ENCODE measurements at regions not wholly inside any gene's neighbourhood (a gene's known extent, or its start where the extent isn't known, plus 50 kb on each side); places are given as distances from the start of the nearest gene placed in this dataset.

DNA sequence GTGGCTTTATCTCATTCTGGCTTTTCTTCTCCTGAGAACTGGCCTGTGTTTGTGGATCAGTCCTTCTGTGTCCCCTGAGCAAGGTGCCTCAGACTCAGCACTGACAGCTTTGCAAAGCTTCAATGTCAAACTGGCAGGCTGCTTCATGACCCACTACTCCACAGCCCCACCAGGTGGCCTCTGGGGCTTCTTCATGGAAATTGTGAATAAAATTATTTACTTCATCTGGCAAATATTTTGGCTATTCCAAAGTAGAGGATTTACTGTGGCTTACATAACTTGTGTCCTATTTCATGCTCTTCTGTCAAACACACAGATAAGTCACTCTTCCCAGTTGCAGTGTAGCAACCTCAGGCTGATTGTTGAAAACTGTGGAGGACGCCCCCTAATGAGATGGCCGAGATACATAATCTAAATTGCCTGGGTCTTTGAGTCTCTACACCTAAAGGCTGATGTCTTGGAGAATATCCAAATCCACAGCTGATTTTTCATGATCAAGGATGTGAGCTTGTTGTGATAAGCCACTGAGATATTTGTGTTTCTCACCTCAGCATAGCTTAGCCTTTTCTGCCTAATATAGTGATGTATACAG lies 721.9 kb upstream of the SLC10A2 start:
- no peak for DNase-seq

DNA sequence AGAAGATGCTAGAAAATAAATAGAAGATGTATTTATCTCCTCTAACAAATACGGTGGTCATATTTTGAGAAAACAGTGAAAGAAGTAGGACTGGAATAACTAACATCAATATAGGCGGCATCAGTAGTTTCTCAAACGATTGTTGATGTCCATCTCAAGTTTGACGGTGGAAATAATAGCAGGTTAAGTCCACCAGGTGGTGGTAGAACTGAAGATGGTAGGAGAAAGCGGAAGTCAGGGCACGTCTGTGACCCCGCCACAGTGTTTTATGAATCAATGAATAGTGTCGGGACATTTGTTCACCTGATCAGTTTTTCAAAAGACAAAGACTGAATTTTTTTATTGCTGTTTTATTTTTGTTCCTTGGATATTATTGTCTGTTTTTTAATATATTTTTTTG lies 706.4 kb upstream of the SLC10A2 start:
- DNase-seq, result peak; percentile 37

DNA sequence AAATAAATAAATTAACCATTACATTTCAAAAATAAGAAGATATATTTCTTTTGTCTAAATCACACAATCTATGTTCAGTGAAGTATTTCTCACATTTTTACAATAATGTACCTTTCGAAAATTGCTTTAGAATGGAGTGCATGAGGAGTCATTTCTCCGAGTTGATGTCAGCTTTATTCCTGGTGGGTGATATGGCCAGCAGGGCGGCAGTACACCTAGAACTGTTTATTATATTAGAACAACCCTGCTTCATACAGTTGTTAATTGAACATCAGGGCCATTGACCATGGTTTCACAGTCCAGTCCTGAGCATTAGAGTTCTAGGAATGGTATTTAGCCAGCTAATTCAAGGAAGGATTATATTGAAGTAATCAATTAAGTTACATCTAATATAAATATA lies 696.3 kb upstream of the SLC10A2 start:
- no peak for DNase-seq

DNA sequence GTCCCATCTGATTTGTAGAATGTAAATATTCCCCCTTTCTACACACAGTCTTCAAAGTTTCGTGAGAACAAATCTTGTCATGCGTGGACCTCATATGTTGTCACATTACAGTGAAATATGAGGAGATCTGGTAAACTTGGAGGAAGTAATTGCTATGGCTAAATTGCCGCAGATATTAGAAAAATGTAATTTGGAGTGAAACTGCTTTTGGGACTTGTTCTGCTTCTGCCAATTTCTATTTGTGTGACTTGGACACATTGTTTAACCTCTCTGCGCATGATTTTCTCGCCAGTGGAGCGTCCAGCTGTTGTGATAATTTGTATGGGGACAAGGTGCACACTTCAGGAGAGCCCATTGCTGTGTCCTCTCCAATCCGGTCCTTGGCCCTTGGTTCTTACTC lies 693.1 kb upstream of the SLC10A2 start:
- no peak for DNase-seq

DNA sequence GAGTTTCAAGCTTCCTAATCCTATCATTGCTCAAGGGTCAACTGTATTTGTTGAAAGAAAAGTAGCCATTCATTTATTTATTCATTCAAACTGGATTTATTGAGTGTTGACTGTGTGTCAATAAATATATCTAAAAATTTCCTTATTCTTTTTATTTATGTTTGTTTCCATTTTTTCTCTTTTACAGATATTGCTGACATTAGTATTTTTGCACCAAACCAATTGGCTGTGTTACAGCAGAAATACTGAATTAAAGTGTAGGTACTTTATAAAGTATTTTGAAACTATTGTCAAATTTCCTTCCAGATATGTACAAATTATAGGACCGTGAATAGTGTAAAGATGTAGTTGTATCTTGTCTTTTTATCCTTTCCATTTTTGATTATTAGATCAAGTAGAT lies 692.0 kb upstream of the SLC10A2 start:
- no peak for DNase-seq

DNA sequence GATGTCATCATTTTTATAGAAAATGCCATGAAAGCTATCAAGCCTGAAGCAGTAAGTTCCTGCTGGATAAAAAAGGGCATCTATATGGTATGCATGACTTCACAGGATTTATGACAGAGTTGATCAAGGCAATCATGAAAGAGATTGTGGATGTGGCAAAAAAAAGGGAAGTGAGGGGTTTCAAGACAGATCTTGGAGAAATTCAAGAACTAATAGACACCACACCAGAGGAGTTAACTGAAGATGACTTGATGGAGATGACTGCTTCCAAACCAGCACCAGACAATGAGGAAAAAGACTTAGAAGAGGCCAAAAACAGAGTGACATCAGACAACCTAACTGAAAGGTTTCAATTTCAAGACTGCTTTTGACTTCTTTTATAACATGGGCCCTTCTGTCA lies 691.1 kb upstream of the SLC10A2 start:
- DNase-seq, result no peak

DNA sequence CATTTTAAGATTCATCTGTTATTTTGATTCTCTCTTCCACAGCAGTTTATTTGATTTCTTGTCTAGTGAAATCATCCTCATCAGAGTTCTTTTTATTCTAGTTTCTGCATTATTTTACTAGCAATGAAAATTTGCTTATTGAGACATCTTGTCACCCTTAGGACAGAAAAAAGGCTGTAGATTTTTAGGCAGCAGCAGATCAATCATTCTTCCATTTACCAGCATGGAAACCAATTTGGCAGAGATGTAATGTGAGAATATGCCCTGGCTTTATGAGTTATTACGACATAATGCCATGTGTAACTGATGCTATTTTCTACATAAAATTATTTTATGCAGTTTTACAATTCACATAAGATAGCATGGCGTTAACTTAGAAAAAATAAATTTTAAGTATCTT lies 688.6 kb upstream of the SLC10A2 start:
- no peak for DNase-seq

DNA sequence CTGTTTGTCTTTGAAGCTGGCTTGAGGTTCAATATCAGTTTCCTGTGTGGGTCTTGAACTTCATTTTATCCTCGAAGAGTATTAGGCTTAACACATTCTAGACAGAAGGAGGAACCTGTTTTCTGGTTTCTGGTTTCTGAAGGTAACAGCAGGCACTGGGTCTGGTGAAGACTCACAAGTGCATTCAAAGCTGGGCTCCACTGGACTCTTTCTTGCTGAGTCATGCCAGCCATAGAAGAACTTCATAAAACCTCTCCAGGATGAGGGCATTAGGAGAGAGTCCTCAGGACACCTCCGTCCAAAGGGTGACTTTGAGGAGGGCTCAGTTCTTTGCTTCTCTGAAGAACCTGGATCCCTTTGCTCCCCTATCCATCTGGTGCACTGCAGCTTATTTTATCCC lies 668.6 kb upstream of the SLC10A2 start:
- DNase-seq, result no peak

DNA sequence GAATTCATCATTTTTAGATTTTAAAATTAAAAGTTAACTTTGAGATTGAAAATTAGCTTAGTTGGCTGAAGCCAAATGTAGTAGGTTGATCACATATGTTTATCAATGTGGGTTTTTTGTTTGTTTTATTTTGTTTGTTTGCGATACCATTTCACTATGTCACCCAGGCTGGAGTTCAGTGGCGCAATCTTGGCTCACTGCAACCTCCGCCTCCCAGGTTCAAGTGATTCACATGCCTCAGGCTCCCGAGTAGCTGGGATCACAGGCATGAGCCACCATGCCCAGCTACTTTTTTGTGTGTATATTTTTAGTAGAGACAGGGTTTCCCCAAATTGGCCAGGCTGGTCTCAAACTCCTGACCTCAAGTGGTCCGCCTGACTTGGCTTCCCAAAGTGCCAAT lies 665.7 kb upstream of the SLC10A2 start:
- DNase-seq, result no peak

DNA sequence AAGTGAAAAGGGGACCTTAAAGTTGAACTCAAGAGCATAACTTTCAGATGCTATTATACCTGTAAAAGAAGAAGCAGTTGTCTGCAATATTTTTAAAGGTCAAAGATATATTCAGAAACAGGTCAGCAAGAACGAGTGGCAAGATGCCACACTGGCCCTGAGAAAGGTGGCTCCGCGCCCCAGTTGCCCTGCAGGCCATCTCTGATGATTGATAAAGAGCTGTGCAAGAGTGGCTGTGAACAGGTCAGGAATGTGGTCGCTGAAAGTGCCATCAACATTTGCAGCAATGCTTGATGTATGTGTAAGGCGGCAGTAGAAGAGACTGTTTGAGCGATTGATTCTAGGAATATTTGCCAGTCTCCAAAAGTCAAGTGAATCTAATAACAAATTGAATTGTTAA lies 664.2 kb upstream of the SLC10A2 start:
- DNase-seq, result no peak

DNA sequence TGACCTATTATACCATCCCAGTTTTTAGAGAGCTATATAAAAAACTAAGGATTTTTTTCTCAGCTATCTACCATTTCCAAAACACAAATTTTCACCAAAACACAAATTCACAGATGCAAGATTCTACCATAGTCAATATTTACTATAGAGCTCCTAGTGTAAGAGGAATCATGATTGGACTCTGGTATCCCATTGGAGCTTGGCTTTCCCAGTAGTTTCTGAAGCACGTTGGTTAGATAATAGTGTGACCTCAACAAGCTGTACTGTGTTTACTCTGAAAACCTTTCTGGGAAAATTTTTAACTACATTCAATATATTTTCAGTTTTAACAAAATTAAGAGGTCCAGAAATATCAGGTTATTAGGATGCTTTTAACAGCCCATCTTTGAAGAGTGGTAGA lies 660.6 kb upstream of the SLC10A2 start:
- DNase-seq, result no peak

DNA sequence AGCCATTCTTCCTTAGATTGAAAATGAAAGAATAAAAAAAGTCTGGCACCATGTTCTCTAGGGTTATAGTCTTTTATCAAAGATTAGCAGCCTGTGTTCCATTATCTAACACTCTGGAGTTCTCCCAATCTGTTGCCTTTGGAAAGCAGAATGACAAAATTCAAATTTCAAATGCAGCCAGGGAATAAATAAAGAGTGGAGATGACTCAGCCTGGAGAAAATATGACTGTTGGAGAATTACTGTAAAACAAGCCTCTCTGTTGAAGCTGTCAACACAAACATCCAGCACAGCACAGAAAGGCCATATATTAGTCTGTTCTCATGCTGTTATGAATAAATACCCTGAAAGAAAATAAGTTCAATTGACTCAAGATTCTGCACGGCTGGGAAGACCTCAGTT lies 650.5 kb upstream of the SLC10A2 start:
- DNase-seq, result no peak

DNA sequence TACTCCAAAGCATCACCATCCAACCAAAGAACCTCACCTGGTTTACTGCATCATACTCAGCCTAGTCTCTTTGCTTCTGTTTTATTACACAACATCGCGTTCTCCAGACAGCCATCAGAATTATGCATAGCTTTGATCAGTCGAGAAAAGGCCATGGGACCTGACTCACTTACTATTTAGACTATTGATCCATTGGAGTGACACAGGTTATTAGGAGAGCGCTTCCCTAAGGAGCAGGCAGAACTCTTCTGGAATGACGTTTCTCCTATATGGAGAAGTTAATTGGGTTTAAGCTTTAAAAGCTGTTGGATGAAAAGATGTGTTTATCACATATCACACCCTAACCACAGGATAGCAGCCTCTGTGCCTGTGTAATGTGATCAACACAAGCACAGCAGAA lies 649.1 kb upstream of the SLC10A2 start:
- no peak for DNase-seq

DNA sequence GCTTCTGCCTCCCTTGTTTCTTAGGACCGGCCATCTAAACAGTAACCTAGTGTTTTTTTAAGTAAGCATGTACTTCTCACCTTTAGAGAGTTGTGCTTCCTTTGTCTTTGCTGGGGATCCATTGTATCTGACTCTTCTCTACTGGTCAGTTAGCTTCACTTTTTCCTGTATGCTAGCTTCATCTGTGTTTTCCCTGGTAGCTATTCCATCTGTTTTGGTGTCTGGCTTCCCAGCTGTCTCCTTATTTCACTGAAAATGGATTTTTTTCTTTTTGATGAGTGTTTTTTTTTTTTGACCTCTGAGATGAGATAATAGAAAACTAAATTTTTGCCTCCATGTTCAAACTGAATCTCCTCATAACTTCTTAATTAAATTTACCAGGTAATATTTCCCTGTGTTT lies 637.0 kb upstream of the SLC10A2 start:
- no peak for DNase-seq

DNA sequence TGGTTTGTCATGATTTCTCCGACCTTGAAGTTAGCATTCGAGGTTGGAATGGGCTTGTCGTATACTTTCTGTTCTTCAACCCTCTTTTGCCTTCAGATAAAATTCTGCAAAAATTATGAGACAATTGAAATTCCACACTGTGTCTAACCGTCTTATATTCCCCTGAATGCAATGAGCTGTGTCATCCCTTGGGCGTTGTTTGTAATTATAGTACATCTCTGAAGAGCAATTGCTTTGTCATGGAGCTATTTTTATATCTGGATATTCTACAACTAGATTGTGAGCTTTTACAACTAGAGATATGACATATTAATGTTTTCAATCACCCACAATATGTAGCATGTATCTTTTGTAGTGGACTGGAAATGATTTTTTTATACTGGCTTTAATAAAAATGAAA lies 631.8 kb upstream of the SLC10A2 start:
- DNase-seq, result no peak

DNA sequence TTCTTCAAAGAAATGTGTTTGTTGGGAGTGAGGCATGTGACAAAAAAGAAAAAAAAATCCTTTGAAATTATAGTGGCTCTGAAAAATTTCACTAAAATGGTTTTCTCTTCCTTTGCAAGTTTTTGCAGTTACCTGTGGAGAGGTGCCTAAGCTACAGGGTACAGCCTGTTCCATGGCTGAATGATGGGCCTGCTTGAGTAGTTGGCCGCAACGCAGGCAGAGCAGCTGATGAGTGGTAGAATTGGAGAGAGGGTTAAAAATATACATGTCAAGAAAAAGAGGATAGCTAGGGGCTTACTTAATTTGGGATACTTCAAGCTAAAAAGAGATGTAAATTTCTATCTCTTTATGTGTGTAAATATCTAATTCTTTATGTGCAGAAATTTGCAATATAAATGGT lies 629.1 kb upstream of the SLC10A2 start:
- no peak for DNase-seq

DNA sequence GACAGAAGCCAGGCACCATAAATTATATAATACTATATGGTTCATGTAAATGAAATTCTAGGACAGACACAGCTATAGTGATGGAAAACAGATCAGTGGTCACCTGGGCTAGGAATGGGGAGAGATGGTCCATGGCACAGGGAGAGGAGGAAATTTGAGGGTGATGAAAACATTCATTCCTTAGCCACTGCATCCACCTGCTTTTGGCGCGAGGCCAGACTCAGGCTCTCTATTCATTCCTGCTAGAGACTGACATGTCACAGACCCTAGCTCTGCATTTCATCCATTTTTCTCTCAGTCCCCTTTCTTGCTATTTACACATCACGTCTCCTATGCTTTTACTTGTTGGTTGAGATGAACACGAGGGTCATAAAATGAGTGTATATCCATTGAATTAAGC lies 628.3 kb upstream of the SLC10A2 start:
- no peak for DNase-seq

DNA sequence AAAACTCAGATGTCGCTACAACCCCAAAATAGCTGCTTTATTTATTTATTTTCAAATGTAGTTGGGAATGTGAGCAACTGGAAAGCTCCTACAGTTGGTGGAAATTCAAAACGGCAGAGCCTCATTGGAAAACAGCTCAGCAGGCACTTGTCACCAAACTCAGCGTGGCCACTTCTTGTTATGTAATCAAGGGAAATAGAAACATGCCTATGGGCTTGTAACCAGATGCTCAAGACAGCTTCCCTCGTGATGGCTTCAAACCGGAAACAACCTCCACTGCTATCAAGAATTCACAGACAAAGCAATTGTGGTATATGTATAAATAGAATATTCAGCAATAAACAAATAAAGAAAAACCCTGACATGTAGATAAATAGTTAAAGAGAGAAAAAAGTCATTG lies 627.8 kb upstream of the SLC10A2 start:
- DNase-seq, result peak; percentile 8

DNA sequence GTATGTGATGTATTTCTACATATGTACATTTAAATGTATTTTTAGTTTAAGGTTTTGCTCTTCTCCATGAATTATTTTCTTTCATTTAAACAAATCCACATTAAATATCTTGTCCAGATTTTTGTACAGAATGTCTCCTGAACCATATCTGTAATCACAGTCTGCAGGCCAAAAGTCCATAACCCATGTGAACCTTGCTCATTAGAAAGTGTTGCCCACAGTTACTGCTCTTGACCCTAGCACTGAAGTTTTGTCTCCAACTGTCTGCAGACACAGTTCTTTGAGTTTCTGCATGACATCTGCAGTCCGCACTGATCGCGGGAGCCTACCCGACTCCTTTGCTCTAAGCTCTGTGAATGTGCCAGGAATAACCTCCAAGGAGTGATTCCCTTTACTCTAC lies 626.2 kb upstream of the SLC10A2 start:
- DNase-seq, result no peak

DNA sequence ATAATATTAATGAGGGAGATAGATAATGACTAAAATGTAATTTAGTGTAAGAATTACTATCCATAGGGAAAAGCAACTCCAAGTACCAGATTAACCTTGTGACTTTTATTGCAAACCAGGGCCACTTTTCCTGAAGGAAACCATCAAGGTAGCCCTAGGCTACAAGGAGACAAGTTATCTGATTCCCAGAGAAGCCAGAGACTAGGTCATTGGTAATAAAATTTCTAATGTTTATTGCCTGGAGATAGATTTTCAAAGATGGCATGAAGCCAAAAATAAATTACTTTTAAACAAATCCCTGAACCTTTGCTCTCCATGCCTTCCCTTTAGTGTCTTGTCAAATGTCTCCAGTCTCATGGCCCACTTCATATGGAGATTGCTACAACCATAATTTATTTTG lies 610.1 kb upstream of the SLC10A2 start:
- no peak for DNase-seq

DNA sequence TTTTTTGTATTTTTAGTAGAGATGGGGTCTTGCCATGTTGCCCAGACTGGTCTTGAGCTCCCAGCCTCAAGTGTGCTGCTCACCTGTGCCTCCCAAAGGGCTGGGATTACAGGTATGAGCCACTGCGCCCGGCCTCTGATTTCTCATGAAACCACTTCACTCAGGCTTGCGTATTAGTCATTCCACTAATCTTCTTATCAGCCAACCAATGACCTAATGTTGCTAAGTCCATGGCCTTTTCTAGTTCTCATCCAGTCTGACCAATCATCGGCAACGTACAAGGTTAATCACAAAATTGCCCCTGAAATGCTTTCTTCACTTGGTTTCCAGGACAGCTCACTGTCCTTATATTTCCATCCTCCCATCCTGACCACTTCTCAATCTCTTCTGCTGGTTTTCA lies 605.3 kb upstream of the SLC10A2 start:
- no peak for DNase-seq

DNA sequence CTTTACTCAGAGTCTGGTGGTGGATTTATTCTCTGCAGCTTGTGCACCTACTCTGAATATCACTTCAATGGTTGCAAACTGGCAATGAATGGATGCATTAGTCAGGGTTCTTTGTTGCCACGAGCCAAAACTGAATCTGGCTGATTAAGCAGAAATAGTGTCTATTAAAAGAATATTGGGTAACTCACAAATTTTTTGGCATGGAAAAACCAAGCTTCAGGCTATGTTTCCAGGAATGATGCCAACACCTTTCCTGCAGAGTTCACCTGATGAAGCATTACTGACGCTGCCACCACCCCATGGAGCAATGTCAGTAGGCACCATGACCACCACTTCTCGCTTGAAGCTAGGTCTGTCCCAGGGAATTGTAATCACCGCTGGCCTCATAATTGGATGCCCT lies 597.8 kb upstream of the SLC10A2 start:
- DNase-seq, result peak; percentile 7

DNA sequence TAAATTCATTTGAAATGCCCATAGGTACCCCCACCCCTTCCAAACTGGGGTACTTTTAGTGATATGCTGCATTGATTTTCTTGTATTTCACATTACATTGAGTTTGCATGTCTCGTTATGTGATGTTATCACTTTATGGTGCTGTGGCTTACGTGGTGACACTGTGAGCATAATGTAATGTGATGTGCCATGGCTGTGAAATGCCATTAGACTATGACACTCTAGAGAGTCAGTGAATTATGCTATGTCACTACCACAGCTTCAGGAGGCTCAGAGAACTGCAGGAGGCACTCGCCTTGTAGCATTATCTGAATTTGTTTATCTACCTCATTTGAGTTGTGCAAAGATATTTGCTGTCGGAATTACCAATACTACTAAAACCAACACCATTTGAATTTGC lies 590.1 kb upstream of the SLC10A2 start:
- DNase-seq, result no peak

DNA sequence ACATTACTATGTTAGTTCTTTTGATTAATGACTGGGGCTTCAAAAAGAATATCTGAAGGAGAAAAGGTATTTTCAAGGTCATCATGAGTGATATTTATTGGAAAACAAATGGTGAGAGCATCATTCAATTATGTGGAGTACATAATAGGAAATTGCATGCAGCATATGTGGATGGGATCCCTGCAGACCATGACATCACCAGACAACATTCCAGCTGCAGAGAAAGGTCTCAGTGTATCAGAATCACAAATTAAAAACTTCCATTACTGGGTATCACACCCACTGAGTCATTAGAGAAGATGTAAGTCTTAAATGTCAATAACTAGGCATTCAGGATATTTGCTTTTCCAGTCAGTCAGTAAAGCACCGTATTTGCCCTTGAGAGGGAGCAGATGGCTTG lies 574.4 kb upstream of the SLC10A2 start:
- DNase-seq, result no peak

DNA sequence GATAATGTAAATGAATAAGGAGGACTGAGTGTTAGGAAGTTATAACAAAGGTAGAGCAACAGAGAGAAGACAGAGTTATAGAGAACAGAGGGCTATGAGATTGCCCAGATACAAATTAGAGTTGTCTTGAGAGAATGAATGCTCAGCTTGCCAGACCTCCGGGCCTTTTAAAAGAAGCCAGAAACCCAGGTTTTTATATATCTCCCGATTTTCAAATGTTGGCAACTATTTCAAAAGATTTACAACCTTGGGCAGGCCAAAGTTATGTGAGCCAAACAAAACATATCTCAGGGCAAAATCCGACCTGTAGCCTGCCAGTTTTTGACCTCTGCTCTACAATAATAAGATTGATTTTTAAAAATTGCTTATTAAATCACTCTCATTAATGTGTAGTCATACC lies 573.1 kb upstream of the SLC10A2 start:
- no peak for DNase-seq

DNA sequence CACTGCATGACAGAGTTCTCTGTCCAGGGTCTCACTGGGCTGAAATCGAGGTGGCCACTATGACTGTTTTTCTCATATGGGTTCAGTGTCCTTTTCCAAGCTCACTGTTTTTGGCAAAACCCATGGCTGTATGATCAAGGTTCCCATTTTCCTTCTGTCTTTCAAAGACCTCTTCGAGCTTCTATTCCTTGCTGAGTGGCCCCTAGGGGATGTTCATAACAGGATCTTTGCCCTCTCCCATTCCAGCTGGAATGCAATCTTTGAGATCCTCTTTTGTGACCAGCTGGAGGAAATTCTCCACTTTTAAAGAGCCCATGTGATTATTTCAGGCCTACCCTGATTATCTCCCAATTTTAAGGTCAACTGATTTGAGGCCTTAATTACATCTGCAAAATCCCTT lies 572.5 kb upstream of the SLC10A2 start:
- DNase-seq, result no peak
